ENCODE measurements at regions not wholly inside any gene's neighbourhood (a gene's known extent, or its start where the extent isn't known, plus 50 kb on each side); places are given as distances from the start of the nearest gene placed in this dataset.
"Not testable (repeated sequence)": the region's sequence is repeated elsewhere in the genome, so short reads cannot be mapped to it uniquely, and the experiment has no call there.

- H3K4me3 ChIP-seq (ENCODE audit: low read depth, low read length), result no peak overlapping the region
- no peak for DNase-seq (ENCODE audit: low read depth)
Measured at GRCh38 chr5:92662741-92663140, 918.3 kb downstream of the NR2F1-AS1 start.

DNA sequence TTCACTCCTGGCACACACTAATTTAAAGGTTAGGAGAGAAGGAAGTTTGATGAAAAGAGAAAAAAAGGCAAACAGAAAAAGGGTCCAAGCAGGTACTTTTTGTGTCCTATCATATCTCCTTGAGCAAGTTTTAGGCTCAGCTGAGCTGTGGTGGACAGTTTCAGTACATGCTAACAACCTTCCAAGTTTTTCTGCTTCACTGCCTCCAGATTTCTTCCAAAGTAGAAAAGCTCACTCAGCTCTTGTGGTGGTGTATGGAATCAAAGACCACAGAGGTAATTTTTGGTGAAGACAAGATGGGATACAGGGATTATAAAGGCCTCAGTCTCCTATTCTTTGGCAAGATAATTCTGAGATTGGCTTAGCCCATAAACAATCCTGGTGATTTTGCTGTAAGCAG lies 921.8 kb downstream of the NR2F1-AS1 start:
- no peak for DNase-seq (ENCODE audit: low read depth)
- TF ChIP-seq, protein P1, sequence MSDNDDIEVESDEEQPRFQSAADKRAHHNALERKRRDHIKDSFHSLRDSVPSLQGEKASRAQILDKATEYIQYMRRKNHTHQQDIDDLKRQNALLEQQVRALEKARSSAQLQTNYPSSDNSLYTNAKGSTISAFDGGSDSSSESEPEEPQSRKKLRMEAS (IDR thresholded peaks at IDR 0.05; ENCODE audit: low read depth, low read length), result no peak
- TF ChIP-seq MYC (IDR thresholded peaks at IDR 0.05; ENCODE audit: low read depth, low read length) (no peak), POLR2A (IDR thresholded peaks at IDR 0.05; ENCODE audit: extremely low read depth, insufficient read length) (no peak)
- TF ChIP-seq, protein P2, sequence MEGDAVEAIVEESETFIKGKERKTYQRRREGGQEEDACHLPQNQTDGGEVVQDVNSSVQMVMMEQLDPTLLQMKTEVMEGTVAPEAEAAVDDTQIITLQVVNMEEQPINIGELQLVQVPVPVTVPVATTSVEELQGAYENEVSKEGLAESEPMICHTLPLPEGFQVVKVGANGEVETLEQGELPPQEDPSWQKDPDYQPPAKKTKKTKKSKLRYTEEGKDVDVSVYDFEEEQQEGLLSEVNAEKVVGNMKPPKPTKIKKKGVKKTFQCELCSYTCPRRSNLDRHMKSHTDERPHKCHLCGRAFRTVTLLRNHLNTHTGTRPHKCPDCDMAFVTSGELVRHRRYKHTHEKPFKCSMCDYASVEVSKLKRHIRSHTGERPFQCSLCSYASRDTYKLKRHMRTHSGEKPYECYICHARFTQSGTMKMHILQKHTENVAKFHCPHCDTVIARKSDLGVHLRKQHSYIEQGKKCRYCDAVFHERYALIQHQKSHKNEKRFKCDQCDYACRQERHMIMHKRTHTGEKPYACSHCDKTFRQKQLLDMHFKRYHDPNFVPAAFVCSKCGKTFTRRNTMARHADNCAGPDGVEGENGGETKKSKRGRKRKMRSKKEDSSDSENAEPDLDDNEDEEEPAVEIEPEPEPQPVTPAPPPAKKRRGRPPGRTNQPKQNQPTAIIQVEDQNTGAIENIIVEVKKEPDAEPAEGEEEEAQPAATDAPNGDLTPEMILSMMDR (IDR thresholded peaks at IDR 0.05; ENCODE audit: low read depth, low read length), result no peak
- H3K4me3 ChIP-seq (ENCODE audit: low read depth, low read length), result no peak overlapping the region

More at GRCh38 chr5:92662741-92663140, 918.3 kb downstream of the NR2F1-AS1 start:
- TF ChIP-seq POLR2A (IDR thresholded peaks at IDR 0.05; ENCODE audit: extremely low read depth, insufficient read length) (no peak), MYC (IDR thresholded peaks at IDR 0.05; ENCODE audit: low read depth, low read length) (no peak)
- TF ChIP-seq, protein P1 (IDR thresholded peaks at IDR 0.05; ENCODE audit: low read depth, low read length), result no peak
- TF ChIP-seq, protein P2 (IDR thresholded peaks at IDR 0.05; ENCODE audit: low read depth, low read length), result no peak

GRCh38 chr5:92654601-92655000 lies 926.4 kb downstream of the NR2F1-AS1 start:
- not testable (repeated sequence) for H3K4me3 ChIP-seq (ENCODE audit: low read depth, low read length); DNase-seq (ENCODE audit: low read depth)

DNA sequence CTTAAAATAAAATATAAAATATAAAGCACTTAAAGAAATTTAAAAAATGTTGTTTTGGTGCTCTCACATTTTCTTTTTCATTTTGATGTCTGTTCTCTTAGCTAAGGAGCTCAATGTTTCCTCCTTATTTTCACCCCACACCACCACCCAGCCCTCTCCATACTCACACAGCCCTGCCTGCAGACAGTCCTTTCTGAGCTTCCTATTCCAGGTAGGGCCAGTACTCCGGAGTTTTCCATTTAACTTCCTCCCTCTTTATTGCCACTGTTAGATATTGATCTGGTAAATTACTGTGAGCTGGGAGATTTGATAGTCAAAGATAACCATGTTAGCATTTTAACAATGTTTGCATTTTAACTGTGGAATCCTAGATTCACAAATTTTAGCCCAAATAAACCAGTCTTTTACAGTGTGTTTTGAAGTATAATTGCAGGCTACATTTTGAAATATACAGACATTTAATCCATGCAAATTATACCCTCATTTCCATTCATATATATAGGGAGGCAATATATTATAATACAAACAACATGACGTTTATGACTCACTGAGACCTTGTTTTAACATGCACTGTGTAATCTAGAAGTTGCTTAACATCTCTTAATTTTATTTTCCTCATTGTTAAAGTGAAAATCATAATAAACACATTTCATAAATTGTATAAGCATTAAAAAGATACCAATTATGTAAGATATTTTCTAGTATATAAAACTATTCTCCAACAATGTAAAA lies 927.1 kb downstream of the NR2F1-AS1 start:
- no peak for DNase-seq (ENCODE audit: low read depth)
- no peak for TF ChIP-seq MYC (IDR thresholded peaks at IDR 0.05; ENCODE audit: low read depth, low read length)
- TF ChIP-seq, protein P2 (IDR thresholded peaks at IDR 0.05; ENCODE audit: low read depth, low read length), result no peak
- TF ChIP-seq POLR2A (IDR thresholded peaks at IDR 0.05; ENCODE audit: extremely low read depth, insufficient read length), result no peak
- TF ChIP-seq, protein P1 (IDR thresholded peaks at IDR 0.05; ENCODE audit: low read depth, low read length), result no peak
- H3K4me3 ChIP-seq (ENCODE audit: low read depth, low read length), result no peak overlapping the region

DNA sequence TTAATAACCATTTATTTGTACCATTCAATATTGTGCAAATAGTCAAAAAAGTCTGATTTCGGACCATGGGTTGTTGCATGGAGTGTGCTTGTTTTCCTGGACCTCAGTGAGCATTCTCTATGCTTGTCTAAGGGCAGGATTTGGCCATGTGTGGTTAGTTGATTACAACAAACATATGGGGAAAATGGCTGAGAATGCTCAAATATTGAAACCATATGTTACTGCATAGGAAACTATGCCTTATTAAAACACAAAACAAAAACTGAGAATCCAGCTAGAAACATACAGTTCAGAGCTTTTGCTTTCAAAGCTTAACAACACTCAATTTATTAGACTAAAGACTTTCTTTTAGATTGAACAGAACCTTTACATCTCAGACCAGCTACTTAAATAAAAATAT lies 928.3 kb downstream of the NR2F1-AS1 start:
- TF ChIP-seq, protein P1 (IDR thresholded peaks at IDR 0.05; ENCODE audit: low read depth, low read length), result no peak
- TF ChIP-seq, protein P2 (IDR thresholded peaks at IDR 0.05; ENCODE audit: low read depth, low read length), result no peak
- no peak for TF ChIP-seq POLR2A (IDR thresholded peaks at IDR 0.05; ENCODE audit: extremely low read depth, insufficient read length)
- no peak for TF ChIP-seq MYC (IDR thresholded peaks at IDR 0.05; ENCODE audit: low read depth, low read length)
- DNase-seq (ENCODE audit: low read depth), result no peak
- H3K4me3 ChIP-seq (ENCODE audit: low read depth, low read length), result no peak overlapping the region

DNA sequence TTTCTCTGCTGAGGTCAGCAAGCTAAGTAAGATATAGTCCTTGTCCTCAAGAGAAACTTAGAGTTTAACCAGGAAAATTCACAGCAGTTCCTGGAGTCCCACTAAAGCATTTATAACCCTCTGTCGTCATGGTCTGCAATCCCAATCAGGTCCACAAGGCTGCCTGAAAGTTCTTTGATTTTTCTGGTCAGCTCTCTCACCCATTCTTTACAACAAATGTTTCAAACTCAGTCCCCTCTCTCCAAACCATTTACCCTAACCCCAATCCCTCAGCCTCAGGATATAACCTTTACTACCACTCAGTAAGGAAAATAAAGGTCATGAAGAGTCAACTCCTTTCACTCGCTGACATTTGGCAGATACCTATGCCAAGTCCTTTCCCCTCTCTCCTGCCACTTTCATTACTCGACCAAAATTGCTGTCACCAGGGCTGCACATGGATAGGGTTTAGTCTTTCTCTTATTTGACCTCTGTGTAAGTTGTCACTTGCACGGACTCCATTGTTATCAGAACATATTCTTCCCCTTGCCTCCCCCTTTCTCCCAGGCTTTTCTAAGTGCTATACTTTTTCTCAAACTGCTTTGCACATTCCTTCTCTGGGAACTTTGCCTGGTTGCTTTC lies 936.6 kb downstream of the NR2F1-AS1 start:
- TF ChIP-seq, protein P1 (IDR thresholded peaks at IDR 0.05; ENCODE audit: low read depth, low read length), result no peak
- TF ChIP-seq POLR2A (IDR thresholded peaks at IDR 0.05; ENCODE audit: extremely low read depth, insufficient read length), result no peak
- no peak for TF ChIP-seq MYC (IDR thresholded peaks at IDR 0.05; ENCODE audit: low read depth, low read length)
- TF ChIP-seq, protein P2 (IDR thresholded peaks at IDR 0.05; ENCODE audit: low read depth, low read length), result no peak
- no peak for DNase-seq (ENCODE audit: low read depth)
- no peak overlapping the region for H3K4me3 ChIP-seq (ENCODE audit: low read depth, low read length)

Data from NB4 (cell line).